ENCODE measurements at regions not wholly inside any gene's neighbourhood (a gene's known extent, or its start where the extent isn't known, plus 50 kb on each side); places are given as distances from the start of the nearest gene placed in this dataset.
A peak's percentile ranks its signal among the peaks of the same experiment; 100 is the strongest.

DNA sequence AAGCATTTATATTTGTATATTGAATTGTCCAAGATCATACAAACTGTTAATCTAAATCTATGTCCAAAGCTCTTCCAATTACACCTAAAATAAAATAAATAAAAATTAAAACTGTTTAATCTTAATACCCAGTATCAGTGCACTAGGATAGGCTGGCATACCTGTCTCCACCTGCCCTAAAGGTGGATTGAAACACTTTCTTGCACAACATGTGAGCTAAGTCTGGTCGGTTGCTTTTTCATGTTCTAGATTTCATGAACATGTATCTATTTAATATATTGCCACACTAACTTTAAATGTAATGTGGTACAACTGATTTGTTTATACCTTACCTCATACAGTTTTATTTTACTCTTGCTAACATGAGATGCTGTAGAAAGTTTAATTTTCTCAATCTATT, 193.0 kb downstream of the VGLL3 start:
- Histone ChIP-seq H3K27ac (ENCODE audit: low read depth, low read length) (no peak overlapping the region), H3K27me3 (ENCODE audit: control insufficient read depth, insufficient read depth, low read length) (no peaks in the 10 kb centered on the region), H3K4me3 (ENCODE audit: low read depth, low read length) (no peak overlapping the region), H3K9me3 (ENCODE audit: control insufficient read depth, insufficient read depth, low read length) (no peaks in the 10 kb centered on the region)
- no peak for DNase-seq (ENCODE audit: low read depth, low spot score)
- POLR2A ChIA-PET = interaction anchor here (1.4 kb wide), 1 partner anchor 139 kb away, joined by 3 read pairs; no protein-coding TSS in a partner anchor
- TF ChIP-seq, protein P1, sequence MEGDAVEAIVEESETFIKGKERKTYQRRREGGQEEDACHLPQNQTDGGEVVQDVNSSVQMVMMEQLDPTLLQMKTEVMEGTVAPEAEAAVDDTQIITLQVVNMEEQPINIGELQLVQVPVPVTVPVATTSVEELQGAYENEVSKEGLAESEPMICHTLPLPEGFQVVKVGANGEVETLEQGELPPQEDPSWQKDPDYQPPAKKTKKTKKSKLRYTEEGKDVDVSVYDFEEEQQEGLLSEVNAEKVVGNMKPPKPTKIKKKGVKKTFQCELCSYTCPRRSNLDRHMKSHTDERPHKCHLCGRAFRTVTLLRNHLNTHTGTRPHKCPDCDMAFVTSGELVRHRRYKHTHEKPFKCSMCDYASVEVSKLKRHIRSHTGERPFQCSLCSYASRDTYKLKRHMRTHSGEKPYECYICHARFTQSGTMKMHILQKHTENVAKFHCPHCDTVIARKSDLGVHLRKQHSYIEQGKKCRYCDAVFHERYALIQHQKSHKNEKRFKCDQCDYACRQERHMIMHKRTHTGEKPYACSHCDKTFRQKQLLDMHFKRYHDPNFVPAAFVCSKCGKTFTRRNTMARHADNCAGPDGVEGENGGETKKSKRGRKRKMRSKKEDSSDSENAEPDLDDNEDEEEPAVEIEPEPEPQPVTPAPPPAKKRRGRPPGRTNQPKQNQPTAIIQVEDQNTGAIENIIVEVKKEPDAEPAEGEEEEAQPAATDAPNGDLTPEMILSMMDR (IDR thresholded peaks at IDR 0.05; ENCODE audit: low read depth, low read length) = no peak
- CTCF ChIA-PET = interaction anchor here (1.2 kb wide), 1 partner anchor 501 kb away, joined by 3 read pairs; no protein-coding TSS in a partner anchor

DNA sequence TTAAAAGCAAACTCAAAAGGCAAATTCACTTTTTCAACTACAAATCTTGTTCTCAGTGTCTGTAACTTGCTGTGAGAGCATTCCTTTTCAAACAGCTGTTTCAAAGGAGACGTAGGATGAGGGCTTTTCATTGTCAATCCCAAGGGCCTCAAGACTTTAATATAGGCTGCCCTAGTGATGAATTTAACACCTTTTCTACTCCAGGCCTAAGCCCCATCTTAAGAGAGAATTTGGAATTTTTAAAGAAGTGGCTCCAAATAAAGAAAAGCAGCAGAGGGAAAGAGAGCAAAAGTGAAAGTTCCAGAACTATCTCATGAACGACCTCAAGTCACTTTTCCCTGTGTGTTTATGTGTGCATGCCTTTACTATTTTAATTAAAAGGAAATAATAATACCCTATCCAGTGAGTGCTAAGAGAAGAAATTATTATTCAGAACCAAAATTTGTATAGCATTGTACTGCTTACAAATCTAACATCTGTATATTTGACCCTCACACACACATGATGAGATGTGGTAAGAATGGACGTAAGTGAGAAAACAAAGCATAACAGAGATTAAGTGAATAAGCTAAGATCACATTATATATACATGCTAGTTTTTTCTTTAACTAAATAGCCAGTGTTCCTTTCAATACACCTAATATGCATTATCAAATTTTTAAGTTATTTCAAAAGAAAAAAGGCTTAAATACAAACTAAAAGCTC, 196.4 kb downstream of the VGLL3 start:
- POLR2A ChIA-PET = interaction anchor here (1.6 to 2.6 kb wide), 2 partner anchors 143 to 187 kb away, joined by 3 to 10 read pairs; no protein-coding TSS in a partner anchor
- peak overlapping the region; percentile 30; the same call in 1 of the 2 replicates for H3K4me3 ChIP-seq (ENCODE audit: low read depth, low read length)
- DNase-seq (ENCODE audit: low read depth, low spot score) = no peak
- H3K27ac ChIP-seq (ENCODE audit: low read depth, low read length) = peak overlapping the region; percentile 97
- H3K27me3 ChIP-seq (ENCODE audit: control insufficient read depth, insufficient read depth, low read length) = no peaks in the 10 kb centered on the region
- TF ChIP-seq, protein P1 (IDR thresholded peaks at IDR 0.05; ENCODE audit: low read depth, low read length) = no peak
- H3K9me3 ChIP-seq (ENCODE audit: control insufficient read depth, insufficient read depth, low read length) = no peaks in the 10 kb centered on the region
- CTCF ChIA-PET = interaction anchor here (1.2 kb wide), 1 partner anchor 21 kb away, joined by 3 read pairs; no protein-coding TSS in a partner anchor

DNA sequence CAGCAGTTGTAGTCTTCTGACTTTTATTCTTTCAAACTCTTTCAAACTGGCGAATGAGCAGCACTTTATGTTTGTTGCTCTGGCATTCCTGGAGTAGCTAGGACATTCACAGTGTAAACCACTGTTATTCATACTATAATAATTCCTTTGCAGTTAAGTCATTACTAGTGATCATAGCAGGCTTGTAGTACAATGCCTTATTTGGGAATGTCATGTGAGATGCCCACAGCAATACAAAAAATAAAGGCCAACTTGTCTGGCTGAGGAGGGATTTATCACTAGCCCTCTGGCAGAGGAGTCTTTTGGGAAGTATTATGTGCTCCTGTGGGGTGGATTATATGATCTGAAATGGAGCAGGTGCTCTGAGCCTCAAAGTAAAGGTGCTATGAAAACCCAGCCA, 197.2 kb downstream of the VGLL3 start:
- POLR2A ChIA-PET = interaction anchor here (1.6 to 2.6 kb wide), 2 partner anchors 144 to 188 kb away, joined by 3 to 10 read pairs; no protein-coding TSS in a partner anchor
- CTCF ChIA-PET = interaction anchor here (1.2 kb wide), 1 partner anchor 20 kb away, joined by 3 read pairs; no protein-coding TSS in a partner anchor

DNA sequence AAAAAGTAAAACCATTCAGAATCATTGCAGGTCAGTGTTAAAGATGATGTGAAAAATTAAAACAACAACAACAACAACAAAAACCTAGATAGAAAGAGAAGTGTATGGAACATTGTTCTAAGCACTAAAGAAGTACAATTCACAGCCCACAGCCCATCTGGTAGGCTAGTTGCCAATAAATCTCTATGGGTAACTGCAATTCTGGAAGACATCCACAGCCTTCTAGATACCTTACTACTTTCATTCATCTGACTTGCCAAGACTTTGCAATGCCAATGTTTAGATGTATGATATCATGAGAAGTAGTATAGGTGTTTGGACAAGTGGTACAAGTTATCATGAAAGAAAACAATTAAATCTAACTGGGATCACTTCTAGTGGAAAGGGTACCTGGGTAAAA, 198.6 kb downstream of the VGLL3 start:
- Histone ChIP-seq H3K27ac (ENCODE audit: low read depth, low read length) (no peak overlapping the region), H3K4me3 (ENCODE audit: low read depth, low read length) (no peak overlapping the region), H3K27me3 (ENCODE audit: control insufficient read depth, insufficient read depth, low read length) (no peaks in the 10 kb centered on the region), H3K9me3 (ENCODE audit: control insufficient read depth, insufficient read depth, low read length) (no peaks in the 10 kb centered on the region)
- TF ChIP-seq, protein P1 (IDR thresholded peaks at IDR 0.05; ENCODE audit: low read depth, low read length) = no peak
- CTCF ChIA-PET = no interaction called here
- no peak for DNase-seq (ENCODE audit: low read depth, low spot score)
- POLR2A ChIA-PET = interaction anchor here (2.6 kb wide), 1 partner anchor 145 kb away, joined by 10 read pairs; no protein-coding TSS in a partner anchor

More for the DNA sequence above, 197.2 kb downstream of the VGLL3 start:
- H3K9me3 ChIP-seq (ENCODE audit: control insufficient read depth, insufficient read depth, low read length) = no peaks in the 10 kb centered on the region
- H3K4me3 ChIP-seq (ENCODE audit: low read depth, low read length) = no peak overlapping the region
- no peaks in the 10 kb centered on the region for H3K27me3 ChIP-seq (ENCODE audit: control insufficient read depth, insufficient read depth, low read length)
- TF ChIP-seq, protein P1 (IDR thresholded peaks at IDR 0.05; ENCODE audit: low read depth, low read length) = no peak
- peak overlapping the region; percentile 97 for H3K27ac ChIP-seq (ENCODE audit: low read depth, low read length)
- DNase-seq (ENCODE audit: low read depth, low spot score) = peak; percentile 93

All from AG04450 (cell line).